ENCODE measurements at regions not wholly inside any gene's neighbourhood (a gene's known extent, or its start where the extent isn't known, plus 50 kb on each side); places are given as distances from the start of the nearest gene placed in this dataset.

DNA sequence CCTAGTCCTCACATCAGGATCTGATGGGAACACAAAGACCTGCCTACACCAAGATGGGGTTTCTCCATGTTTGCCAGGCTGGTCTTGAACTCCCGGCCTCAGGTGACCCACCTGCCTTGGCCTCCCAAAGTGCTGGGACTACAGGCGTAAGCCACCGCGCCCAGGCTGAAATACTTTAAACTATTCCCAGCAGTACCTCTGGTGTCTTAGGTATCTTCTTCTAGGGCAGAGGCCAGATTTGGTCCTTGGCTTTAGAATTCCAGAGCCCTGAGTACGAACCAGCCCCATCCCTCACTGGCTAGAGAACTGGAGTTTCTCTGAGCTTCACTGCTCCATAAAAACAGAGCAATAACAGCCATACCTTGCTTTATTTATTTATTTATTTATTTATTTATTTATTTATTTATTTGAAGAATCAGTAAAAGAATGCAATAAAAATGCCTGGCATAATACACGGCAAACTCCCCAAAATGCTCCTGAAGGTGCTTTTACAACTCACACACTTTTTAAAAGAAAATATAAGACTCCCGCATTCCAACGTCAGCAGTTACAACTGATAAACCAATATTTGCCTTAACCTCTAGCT is 312.1 kb downstream of the TFAP2C start:
- TF ChIP-seq ELF4 (IDR thresholded peaks at IDR 0.05) (no peak), SP1 (IDR thresholded peaks at IDR 0.05) (no peak), NFRKB (IDR thresholded peaks at IDR 0.05) (no peak), BHLHE40 (IDR thresholded peaks at IDR 0.05; ENCODE audit: borderline replicate concordance) (no peak), TARDBP (IDR thresholded peaks at IDR 0.05) (no peak)

All from HEK293T (cell line).